HepG2 (cell line): ENCODE measurements at regions not wholly inside any gene's neighbourhood (a gene's known extent, or its start where the extent isn't known, plus 50 kb on each side); places are given as distances from the start of the nearest gene placed in this dataset.

ENCODE experiments used
- ATAC-seq: fragments of 200-7000 bp; cut with Tn5 transposase; 3 replicates; pipeline ENCODE4 v1.9.1; 2020; ENCODE audit warnings: mild to moderate bottlenecking, moderate library complexity
- BruUV-seq: library from RNA; stranded (reverse); fragments of 400-500 nt; replicated peaks from 2 replicates; lab custom pipeline; 2021; lab: Mats Ljungman, UMichigan
- CTCF ChIA-PET: fragments of 300-600 bp; formaldehyde crosslinking; extraction: SDS; loops from one replicate; lab custom pipeline; 2021; ENCODE audit warnings: low total read pairs, inconsistent platforms, low intra/inter-chr PET ratio; lab: Yijun Ruan, JAX
- POLR2A ChIA-PET: fragments of 350-600 bp; sonication (Branson Sonifier 250); formaldehyde crosslinking; loops from one replicate; lab custom pipeline; 2020; ENCODE audit warnings: antibody characterized with exemption, inconsistent platforms; lab: Yijun Ruan, JAX
- DNase-seq: peaks from one replicate; pipeline ENCODE4 v3.0.0-alpha.2; 2015; ENCODE audit warnings: low spot score
- FAIRE-seq: peaks from 3 replicates; lab custom pipeline; 2011; peaks lifted over from hg19 to GRCh38; lab: Jason Lieb, UNC
- H2AFZ ChIP-seq: one replicate; pipeline ENCODE4 v1.6.1; 2011; ENCODE audit warnings: low read length, inconsistent platforms
- H3K27ac ChIP-seq: fragments of 300-600 bp; 3 replicates; pipeline ENCODE4 v1.8.0; 2011; ENCODE audit warnings: mixed run types, mild to moderate bottlenecking, mixed read lengths, low read length, inconsistent platforms; ENCODE audit not compliant: insufficient read depth; ENCODE audit errors: extremely low read length
- H3K27me3 ChIP-seq, 2 experiments: fragments of 200-600 bp in 1 of 2; 2 replicates in 1 of 2; 3 replicates in 1 of 2; pipeline versions ENCODE4 v1.6.0 to v1.8.0; 2011; ENCODE audit warnings: low read length in 2 of 2, mild to moderate bottlenecking in 2 of 2, moderate library complexity in 2 of 2, inconsistent platforms in 1 of 2; ENCODE audit not compliant: insufficient read depth in 2 of 2, control insufficient read depth in 1 of 2
- H3K36me3 ChIP-seq, 2 experiments: fragments of 200-600 bp in 1 of 2; replicated peaks in 1 of 2; 2 replicates in 1 of 2; 3 replicates in 1 of 2; pipeline versions ENCODE4 v1.5.1 to v1.8.0; 2011; ENCODE audit warnings: low read length in 2 of 2, inconsistent platforms in 1 of 2; ENCODE audit not compliant: insufficient read depth in 2 of 2, control insufficient read depth in 1 of 2
- H3K4me1 ChIP-seq: 2 replicates; pipeline ENCODE4 v1.5.1; 2012; ENCODE audit warnings: low read length, inconsistent platforms; ENCODE audit not compliant: insufficient read depth
- H3K4me2 ChIP-seq: 2 replicates; pipeline ENCODE4 v1.6.0; 2011; ENCODE audit warnings: low read depth, low read length, inconsistent platforms
- H3K4me3 ChIP-seq, 3 experiments: fragments of 200-600 bp in 1 of 3; sonication (generic), shearing (Covaris generic) in 1 of 3; replicated peaks in 1 of 3; 2 replicates each; pipeline ENCODE4 v1.5.1; 2011 to 2016; ENCODE audit warnings: low read length in 3 of 3, inconsistent platforms in 2 of 3, low read depth in 2 of 3, mild to moderate bottlenecking in 2 of 3, control low read depth in 1 of 3, mixed read lengths in 1 of 3; ENCODE audit not compliant: insufficient read depth in 1 of 3
- H3K79me2 ChIP-seq: one replicate; pipeline ENCODE4 v1.6.1; 2011; ENCODE audit warnings: low read length, inconsistent platforms; ENCODE audit not compliant: insufficient read depth
- H3K9ac ChIP-seq: 2 replicates; pipeline ENCODE4 v1.6.0; 2011; ENCODE audit warnings: mild to moderate bottlenecking, low read depth, low read length, inconsistent platforms; ENCODE audit not compliant: insufficient read depth
- H3K9me3 ChIP-seq: 2 replicates; pipeline ENCODE4 v1.5.1; 2012; ENCODE audit warnings: mild to moderate bottlenecking, low read length
- H4K20me1 ChIP-seq: 2 replicates; pipeline ENCODE4 v1.6.0; 2011; ENCODE audit warnings: inconsistent platforms, mild to moderate bottlenecking, low read length, moderate library complexity; ENCODE audit not compliant: insufficient read depth
- ELF1 ChIP-seq: sonication (generic); formaldehyde crosslinking; IDR thresholded peaks from 2 replicates; pipeline ENCODE4 v1.4.0; 2020; ENCODE audit warnings: missing genetic modification reagents
- JDP2 ChIP-seq: sonication (generic); formaldehyde crosslinking; IDR thresholded peaks from 2 replicates; pipeline ENCODE4 v1.8.1; 2022; ENCODE audit warnings: missing genetic modification reagents, borderline replicate concordance
- MBNL3 ChIP-seq: fragments of 250-450 bp; sonication (Bioruptor Pico); conservative IDR thresholded peaks from 2 replicates; pipeline ENCODE4 v1.8.0; 2022; ENCODE audit warnings: mild to moderate bottlenecking, inconsistent platforms
- POLR2AphosphoS5 ChIP-seq: IDR thresholded peaks from 2 replicates; pipeline ENCODE4 v1.6.1; 2012; ENCODE audit warnings: low read depth, low read length
- RAD21 ChIP-seq: fragments of 450-650 bp; formaldehyde crosslinking; IDR thresholded peaks from 2 replicates; pipeline ENCODE4 v1.5.0; 2020; ENCODE audit warnings: mild to moderate bottlenecking
- SP5 ChIP-seq: IDR thresholded peaks from 2 replicates; pipeline ENCODE4 v1.6.1; 2016; ENCODE audit warnings: low read depth, borderline replicate concordance
- TARDBP ChIP-seq: sonication (generic); formaldehyde crosslinking; IDR thresholded peaks from 2 replicates; pipeline ENCODE4 v1.8.0; 2022; ENCODE audit warnings: mild to moderate bottlenecking, missing genetic modification reagents
- TBL1XR1 ChIP-seq: fragments of 150-350 bp; IDR thresholded peaks from 2 replicates; pipeline ENCODE4 v1.6.1; 2014; ENCODE audit warnings: borderline replicate concordance, low read length; ENCODE audit not compliant: partially characterized antibody
- TBX3 ChIP-seq: fragments of 450-650 bp; IDR thresholded peaks from 2 replicates; pipeline ENCODE4 v1.6.1; 2017; ENCODE audit warnings: antibody characterized with exemption, mild to moderate bottlenecking, inconsistent platforms, borderline replicate concordance
- ZNF225 ChIP-seq: sonication (generic); formaldehyde crosslinking; IDR thresholded peaks from 2 replicates; pipeline ENCODE4 v1.4.0; 2020; ENCODE audit warnings: mild to moderate bottlenecking, missing genetic modification reagents
- ZNF350 ChIP-seq: sonication (generic); formaldehyde crosslinking; IDR thresholded peaks from 2 replicates; pipeline ENCODE4 v1.4.0; 2020; ENCODE audit warnings: mild to moderate bottlenecking, low read depth, missing genetic modification reagents, borderline replicate concordance
- ZNF615 ChIP-seq: sonication (generic); formaldehyde crosslinking; IDR thresholded peaks from 2 replicates; pipeline ENCODE4 v1.5.0; 2020; ENCODE audit warnings: mild to moderate bottlenecking, missing genetic modification reagents, borderline replicate concordance
- ZNF619 ChIP-seq: sonication (generic); formaldehyde crosslinking; IDR thresholded peaks from 2 replicates; pipeline ENCODE4 v1.4.0; 2020; ENCODE audit warnings: mild to moderate bottlenecking, missing genetic modification reagents
- WGBS: methylation state at CpG from one replicate; pipeline ENCODE4 v1.1.6; 2017; ENCODE audit warnings: low lambda C conversion rate; 5-methylcytosine and 5-hydroxymethylcytosine counted together
- in situ Hi-C: cut with HindIII; loops from 2 replicates; pipeline ENCODE4 v1.10.0; 2017; ENCODE audit warnings: low pct_unique_long_range_greater_than_20kb; ENCODE audit not compliant: extremely low pct_ligation_motif_present
- intact Hi-C: fragments of 100-400 bp; cut with micrococcal nuclease; formaldehyde crosslinking; loops from one replicate; pipeline ENCODE4 v1.10.0; 2022; ENCODE audit not compliant: unreplicated experiment
- TF ChIP-seq, protein P1 (sequence below): sonication (generic); formaldehyde crosslinking; IDR thresholded peaks from 2 replicates; pipeline ENCODE4 v1.5.0; 2020; ENCODE audit warnings: mild to moderate bottlenecking, missing genetic modification reagents

DNA sequence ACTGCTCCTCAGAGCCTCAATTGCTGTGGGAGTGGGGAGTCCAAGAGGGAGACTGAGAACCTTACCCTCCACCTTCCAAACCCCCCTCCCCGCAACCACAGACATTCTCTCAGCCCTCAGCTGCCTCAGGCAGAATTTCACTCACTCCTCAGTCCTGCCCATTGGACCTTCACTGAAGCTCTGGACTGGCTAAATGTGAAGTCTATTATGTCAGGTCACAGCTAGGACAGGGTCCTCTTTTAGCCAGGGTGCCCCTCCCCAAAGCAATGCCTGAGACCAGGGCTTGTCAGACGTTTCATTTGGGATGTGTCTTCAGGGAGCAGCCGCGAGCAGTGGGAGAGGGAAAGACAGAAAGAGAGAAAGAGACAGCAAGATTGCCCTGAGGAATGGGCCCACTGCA, 199.3 kb upstream of the CCDC68 start (continued):
- TF ChIP-seq, protein P1, sequence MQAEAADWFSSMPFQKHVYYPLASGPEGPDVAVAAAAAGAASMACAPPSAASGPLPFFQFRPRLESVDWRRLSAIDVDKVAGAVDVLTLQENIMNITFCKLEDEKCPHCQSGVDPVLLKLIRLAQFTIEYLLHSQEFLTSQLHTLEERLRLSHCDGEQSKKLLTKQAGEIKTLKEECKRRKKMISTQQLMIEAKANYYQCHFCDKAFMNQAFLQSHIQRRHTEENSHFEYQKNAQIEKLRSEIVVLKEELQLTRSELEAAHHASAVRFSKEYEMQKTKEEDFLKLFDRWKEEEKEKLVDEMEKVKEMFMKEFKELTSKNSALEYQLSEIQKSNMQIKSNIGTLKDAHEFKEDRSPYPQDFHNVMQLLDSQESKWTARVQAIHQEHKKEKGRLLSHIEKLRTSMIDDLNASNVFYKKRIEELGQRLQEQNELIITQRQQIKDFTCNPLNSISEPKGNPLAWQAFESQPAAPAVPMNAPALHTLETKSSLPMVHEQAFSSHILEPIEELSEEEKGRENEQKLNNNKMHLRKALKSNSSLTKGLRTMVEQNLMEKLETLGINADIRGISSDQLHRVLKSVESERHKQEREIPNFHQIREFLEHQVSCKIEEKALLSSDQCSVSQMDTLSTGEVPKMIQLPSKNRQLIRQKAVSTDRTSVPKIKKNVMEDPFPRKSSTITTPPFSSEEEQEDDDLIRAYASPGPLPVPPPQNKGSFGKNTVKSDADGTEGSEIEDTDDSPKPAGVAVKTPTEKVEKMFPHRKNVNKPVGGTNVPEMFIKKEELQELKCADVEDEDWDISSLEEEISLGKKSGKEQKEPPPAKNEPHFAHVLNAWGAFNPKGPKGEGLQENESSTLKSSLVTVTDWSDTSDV (CRISPR knock-in tag): no peak
- TF ChIP-seq TARDBP (CRISPR knock-in tag): no peak
- TF ChIP-seq TBX3: no peak

DNA sequence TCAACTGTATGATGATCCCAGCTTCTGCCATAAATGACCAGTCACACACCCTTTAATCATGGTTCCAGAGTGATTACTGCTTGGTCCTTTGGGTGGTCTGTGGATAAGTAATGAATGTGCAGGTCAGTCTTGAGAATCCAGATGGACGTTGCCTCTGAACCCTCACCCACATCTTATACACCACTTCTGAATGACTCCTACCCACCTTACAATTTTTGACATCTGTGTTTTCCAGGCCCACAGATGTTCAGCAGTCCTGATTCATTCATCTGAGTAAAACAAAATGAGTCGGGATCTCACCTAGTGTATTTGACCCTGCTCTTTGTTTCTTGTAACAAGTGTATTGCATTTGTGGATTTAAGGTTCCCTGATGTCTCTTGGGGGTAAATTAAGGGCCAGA, 194.1 kb upstream of the CCDC68 start:
- ATAC-seq (no peak), FAIRE-seq (no peak), DNase-seq (no peak)
- H3K79me2 ChIP-seq: no peaks in the 10 kb centered on the region
- no TSS peak for BruUV-seq
- CTCF ChIA-PET: no interaction called here
- intact Hi-C loops (no loop called here), in situ Hi-C loops (no loop called here)
- H3K4me1 ChIP-seq: no peaks in the 10 kb centered on the region
- no peaks in the 10 kb centered on the region for H3K9me3 ChIP-seq
- WGBS: 0% methylated on average over 2 of the region's 2 CpGs
- H3K4me2 ChIP-seq: no peak overlapping the region
- H3K4me3 ChIP-seq: no peak overlapping the region
- no peaks in the 10 kb centered on the region for H3K27me3 ChIP-seq
- H4K20me1 ChIP-seq: no peaks in the 10 kb centered on the region
- no peak overlapping the region for H3K27ac ChIP-seq
- POLR2A ChIA-PET: no interaction called here
- H2AFZ ChIP-seq: no peak overlapping the region
- H3K36me3 ChIP-seq: no peaks in the 10 kb centered on the region
- no peak overlapping the region for H3K9ac ChIP-seq
- TF ChIP-seq ZNF350 (no peak), ELF1 (CRISPR knock-in tag) (no peak), ZNF225 (CRISPR knock-in tag) (no peak), SP5 (CRISPR knock-in tag) (no peak), ZNF619 (CRISPR knock-in tag) (no peak), RAD21 (no peak), TBL1XR1 (no peak), POLR2AphosphoS5 (no peak), ZNF615 (CRISPR knock-in tag) (no peak), JDP2 (no peak), MBNL3 (CRISPR knock-in tag) (no peak)
